ENCODE measurements at regions not wholly inside any gene's neighbourhood (a gene's known extent, or its start where the extent isn't known, plus 50 kb on each side); places are given as distances from the start of the nearest gene placed in this dataset.

- H3K27ac Mint-ChIP-seq (ENCODE audit: unreplicated experiment) = no peak overlapping the region
- H3K36me3 Mint-ChIP-seq (ENCODE audit: low read depth) = peaks cover 4% of the 10 kb centered on the region
- peaks cover 26% of the 10 kb centered on the region for H3K9me3 Mint-ChIP-seq (ENCODE audit: low read depth)
- DNase-seq (ENCODE audit: low spot score) = no peak
- TF ChIP-seq CTCF (IDR thresholded peaks at IDR 0.05) = no peak
- H3K4me1 Mint-ChIP-seq (ENCODE audit: low read depth) = no peaks in the 10 kb centered on the region
- no peak overlapping the region for H3K4me3 Mint-ChIP-seq (ENCODE audit: unreplicated experiment)
- H3K27me3 Mint-ChIP-seq (ENCODE audit: low read depth) = no peaks in the 10 kb centered on the region
Observed at GRCh38 chr3:30123224-30123623, 483.2 kb upstream of the TGFBR2 start.

GRCh38 chr3:30123755-30124154 is 482.6 kb upstream of the TGFBR2 start:
- no peak for TF ChIP-seq CTCF (IDR thresholded peaks at IDR 0.05)
- Mint-ChIP-seq H3K4me3 (ENCODE audit: unreplicated experiment) (no peak overlapping the region), H3K9me3 (ENCODE audit: low read depth) (peaks cover 26% of the 10 kb centered on the region), H3K27me3 (ENCODE audit: low read depth) (no peaks in the 10 kb centered on the region), H3K4me1 (ENCODE audit: low read depth) (no peaks in the 10 kb centered on the region), H3K27ac (ENCODE audit: unreplicated experiment) (no peak overlapping the region), H3K36me3 (ENCODE audit: low read depth) (peaks cover 4% of the 10 kb centered on the region)
- no peak for DNase-seq (ENCODE audit: low spot score)

GRCh38 chr3:30124435-30125370 is 481.7 kb upstream of the TGFBR2 start:
- Mint-ChIP-seq H3K27me3 (ENCODE audit: low read depth) (no peaks in the 10 kb centered on the region), H3K36me3 (ENCODE audit: low read depth) (peaks cover 4% of the 10 kb centered on the region), H3K9me3 (ENCODE audit: low read depth) (peaks cover 26% of the 10 kb centered on the region), H3K27ac (ENCODE audit: unreplicated experiment) (no peak overlapping the region), H3K4me1 (ENCODE audit: low read depth) (no peaks in the 10 kb centered on the region), H3K4me3 (ENCODE audit: unreplicated experiment) (no peak overlapping the region)
- TF ChIP-seq CTCF (IDR thresholded peaks at IDR 0.05) = no peak
- no peak for DNase-seq (ENCODE audit: low spot score)

- H3K9me3 Mint-ChIP-seq (ENCODE audit: low read depth) = peaks cover 14% of the 10 kb centered on the region
- H3K4me1 Mint-ChIP-seq (ENCODE audit: low read depth) = no peaks in the 10 kb centered on the region
- H3K27me3 Mint-ChIP-seq (ENCODE audit: low read depth) = no peaks in the 10 kb centered on the region
- H3K27ac Mint-ChIP-seq (ENCODE audit: unreplicated experiment) = no peak overlapping the region
- no peak overlapping the region for H3K4me3 Mint-ChIP-seq (ENCODE audit: unreplicated experiment)
- TF ChIP-seq CTCF (IDR thresholded peaks at IDR 0.05) = no peak
- H3K36me3 Mint-ChIP-seq (ENCODE audit: low read depth) = peaks cover 2% of the 10 kb centered on the region
- no peak for DNase-seq (ENCODE audit: low spot score)
Observed at GRCh38 chr3:30129765-30130164, 476.6 kb upstream of the TGFBR2 start.

GRCh38 chr3:30130391-30130790 is 476.0 kb upstream of the TGFBR2 start:
- H3K4me3 Mint-ChIP-seq (ENCODE audit: unreplicated experiment) = no peak overlapping the region
- no peaks in the 10 kb centered on the region for H3K4me1 Mint-ChIP-seq (ENCODE audit: low read depth)
- no peak for DNase-seq (ENCODE audit: low spot score)

More at GRCh38 chr3:30130391-30130790, 476.0 kb upstream of the TGFBR2 start:
- peaks cover 14% of the 10 kb centered on the region for H3K9me3 Mint-ChIP-seq (ENCODE audit: low read depth)
- H3K27me3 Mint-ChIP-seq (ENCODE audit: low read depth) = no peaks in the 10 kb centered on the region
- no peak for TF ChIP-seq CTCF (IDR thresholded peaks at IDR 0.05)
- peaks cover 2% of the 10 kb centered on the region for H3K36me3 Mint-ChIP-seq (ENCODE audit: low read depth)
- H3K27ac Mint-ChIP-seq (ENCODE audit: unreplicated experiment) = no peak overlapping the region
